Lower leg skin (tissue), 4 donors: ENCODE measurements at regions not wholly inside any gene's neighbourhood (a gene's known extent, or its start where the extent isn't known, plus 50 kb on each side); places are given as distances from the start of the nearest gene placed in this dataset.
"Not testable (repeated sequence)": the region's sequence is repeated elsewhere in the genome, so short reads cannot be mapped to it uniquely, and the experiment has no call there.

Experiments used
- DNase-seq, 2 donors: peaks; one replicate each; pipeline ENCODE4 v3.0.0-alpha.2; 2019; ENCODE audit warnings: low spot score in 2 of 2
- H3K4me3 ChIP-seq: fragments of 200-600 bp; sonication (generic); 2 replicates; pipeline ENCODE4 v1.5.1; 2017; ENCODE audit warnings: mild to moderate bottlenecking, low read depth; ENCODE audit not compliant: poor library complexity, severe bottlenecking
- CTCF ChIP-seq, 3 donors: fragments of 450-650 bp; IDR thresholded peaks; one replicate each; pipeline ENCODE4 v1.5.1; 2016; ENCODE audit warnings: antibody characterized with exemption in 3 of 3, mild to moderate bottlenecking in 3 of 3, moderate library complexity in 2 of 3
- POLR2A ChIP-seq, 2 donors: fragments of 450-650 bp; IDR thresholded peaks; one replicate each; pipeline ENCODE4 v1.6.1; 2016 to 2017; ENCODE audit warnings: antibody characterized with exemption in 2 of 2, mild to moderate bottlenecking in 1 of 2, moderate library complexity in 1 of 2
- WGBS, 2 donors: methylation state at CpG; one replicate each; pipeline ENCODE4 v1.1.5; 2018; 5-methylcytosine and 5-hydroxymethylcytosine counted together
- intact Hi-C: fragments of 100-400 bp; cut with DNase I; formaldehyde crosslinking; loops from one replicate; pipeline ENCODE4 v1.15.0; 2023; ENCODE audit warnings: low total_unique reads

GRCh38 chr6:126721581-126722160, 381.8 kb downstream of the CENPW start:
- WGBS, 2 donors = 35 to 42% methylated on average over 1 of the region's 1 CpG
- no peak for TF ChIP-seq CTCF (IDR thresholded peaks at IDR 0.05)
- TF ChIP-seq POLR2A (IDR thresholded peaks at IDR 0.05) = no peak
- H3K4me3 ChIP-seq = no peak overlapping the region
- intact Hi-C loops = no loop called here
- DNase-seq = no peak

GRCh38 chr6:126722411-126722810, 382.5 kb downstream of the CENPW start:
- H3K4me3 ChIP-seq = no peak overlapping the region
- DNase-seq = no peak
- TF ChIP-seq CTCF (IDR thresholded peaks at IDR 0.05) = no peak
- no peak for TF ChIP-seq POLR2A (IDR thresholded peaks at IDR 0.05)
- intact Hi-C loops = no loop called here
- WGBS, 2 donors = 79 to 85% methylated on average over 2 of the region's 2 CpGs

GRCh38 chr6:126723541-126724170, 383.7 kb downstream of the CENPW start:
- intact Hi-C loops = no loop called here
- TF ChIP-seq CTCF (IDR thresholded peaks at IDR 0.05) (no peak), POLR2A (IDR thresholded peaks at IDR 0.05) (no peak)
- DNase-seq = no peak
- H3K4me3 ChIP-seq = no peak overlapping the region
- WGBS, 2 donors = 71 to 79% methylated on average over 10 of the region's 10 CpGs

- TF ChIP-seq CTCF (IDR thresholded peaks at IDR 0.05) (no peak), POLR2A (IDR thresholded peaks at IDR 0.05) (no peak)
- WGBS, 2 donors = 84 to 87% methylated on average over 2 of the region's 2 CpGs
- intact Hi-C loops = no loop called here
- DNase-seq = no peak
- H3K4me3 ChIP-seq = no peak overlapping the region
These were observed 384.9 kb downstream of the CENPW start for GRCh38 chr6:126724821-126725220.

- intact Hi-C loops, H3K4me3 ChIP-seq, DNase-seq: not testable (repeated sequence)
- WGBS, 2 donors = 83 to 84% methylated on average over 7 of the region's 7 CpGs
These were observed 386.5 kb downstream of the CENPW start for GRCh38 chr6:126726454-126726853.

- 76 to 79% methylated on average over 1 of the region's 1 CpG for WGBS, 2 donors
- intact Hi-C loops = no loop called here
These were observed 380.3 kb upstream of the RSPO3 start for GRCh38 chr6:126738146-126738545.

More at GRCh38 chr6:126738146-126738545, 380.3 kb upstream of the RSPO3 start:
- TF ChIP-seq POLR2A (IDR thresholded peaks at IDR 0.05) (no peak), CTCF (IDR thresholded peaks at IDR 0.05) (no peak)
- DNase-seq = no peak
- no peak overlapping the region for H3K4me3 ChIP-seq
